HEK293 (cell line): ENCODE measurements at regions not wholly inside any gene's neighbourhood (a gene's known extent, or its start where the extent isn't known, plus 50 kb on each side); places are given as distances from the start of the nearest gene placed in this dataset.

Experiments used
- CTCF ChIA-PET: fragments of 350-600 bp; formaldehyde crosslinking; extraction: SDS; loops from one replicate; lab custom pipeline; 2021; ENCODE audit warnings: antibody characterized with exemption; lab: Yijun Ruan, JAX
- POLR2A ChIA-PET: fragments of 300-600 bp; formaldehyde crosslinking; extraction: SDS; loops from one replicate; lab custom pipeline; 2020; ENCODE audit warnings: antibody characterized with exemption, inconsistent platforms; lab: Yijun Ruan, JAX
- H3K27ac ChIP-seq: fragments of 200-500 bp; sonication (Bioruptor generic); 2 replicates; pipeline ENCODE4 v1.5.1; 2014; ENCODE audit warnings: low read depth, low read length, control low read depth, inconsistent platforms; ENCODE audit errors: extremely low read depth
- H3K36me3 ChIP-seq, 2 experiments: fragments of 200-500 bp in 1 of 2; sonication (Bioruptor generic) in 1 of 2; 1 replicate in 1 of 2; 2 replicates in 1 of 2; pipeline ENCODE4 v1.5.1; 2014 to 2017; ENCODE audit warnings: inconsistent platforms in 2 of 2, low read length in 2 of 2; ENCODE audit not compliant: control insufficient read depth in 2 of 2, insufficient read depth in 1 of 2
- H3K4me1 ChIP-seq: fragments of 200-500 bp; sonication (Bioruptor generic); 2 replicates; pipeline ENCODE4 v1.5.1; 2014; ENCODE audit warnings: mild to moderate bottlenecking, low read length, inconsistent platforms; ENCODE audit not compliant: control insufficient read depth, insufficient read depth
- H3K4me3 ChIP-seq: 2 replicates; pipeline ENCODE4 v1.5.1; 2011; ENCODE audit warnings: low read depth, mild to moderate bottlenecking, control low read depth, low read length, moderate library complexity
- H3K9me3 ChIP-seq: fragments of 200-500 bp; sonication (Bioruptor generic); 2 replicates; pipeline ENCODE4 v1.5.1; 2014; ENCODE audit warnings: low read depth, low read length, inconsistent platforms; ENCODE audit not compliant: control insufficient read depth, insufficient read depth
- BCL11B ChIP-seq: fragments of 450-650 bp; formaldehyde crosslinking; IDR thresholded peaks from 2 replicates; pipeline ENCODE4 v1.5.1; 2016; ENCODE audit warnings: low read depth, missing biosample characterization, missing genetic modification characterization
- GLIS2 ChIP-seq: fragments of 450-650 bp; formaldehyde crosslinking; IDR thresholded peaks from 2 replicates; pipeline ENCODE4 v1.5.1; 2016; ENCODE audit warnings: missing biosample characterization, missing genetic modification characterization
- MEIS1 ChIP-seq: sonication (generic); formaldehyde crosslinking; IDR thresholded peaks from 2 replicates; pipeline ENCODE4 v1.8.1; 2022; ENCODE audit warnings: missing genetic modification reagents, mild to moderate bottlenecking, borderline replicate concordance
- OSR2 ChIP-seq: fragments of 450-650 bp; formaldehyde crosslinking; IDR thresholded peaks from 2 replicates; pipeline ENCODE4 v1.5.1; 2016; ENCODE audit warnings: missing biosample characterization, missing genetic modification characterization
- ZBTB1 ChIP-seq: fragments of 450-650 bp; formaldehyde crosslinking; IDR thresholded peaks from 2 replicates; pipeline ENCODE4 v1.5.1; 2016; ENCODE audit warnings: missing biosample characterization, missing genetic modification characterization
- ZBTB20 ChIP-seq: fragments of 450-650 bp; formaldehyde crosslinking; IDR thresholded peaks from 2 replicates; pipeline ENCODE4 v1.5.1; 2016; ENCODE audit warnings: missing biosample characterization, missing genetic modification characterization
- ZFP69B ChIP-seq: fragments of 450-650 bp; formaldehyde crosslinking; IDR thresholded peaks from 2 replicates; pipeline ENCODE4 v1.5.1; 2016; ENCODE audit warnings: missing biosample characterization, missing genetic modification characterization
- ZNF112 ChIP-seq: fragments of 450-650 bp; formaldehyde crosslinking; IDR thresholded peaks from 2 replicates; pipeline ENCODE4 v1.5.0; 2017; ENCODE audit warnings: missing biosample characterization, missing genetic modification characterization
- ZNF155 ChIP-seq: fragments of 450-650 bp; formaldehyde crosslinking; IDR thresholded peaks from 2 replicates; pipeline ENCODE4 v1.5.1; 2016; ENCODE audit warnings: missing biosample characterization, missing genetic modification characterization
- ZNF157 ChIP-seq: fragments of 450-650 bp; formaldehyde crosslinking; IDR thresholded peaks from 2 replicates; pipeline ENCODE4 v1.5.1; 2016; ENCODE audit warnings: missing biosample characterization, missing genetic modification characterization
- ZNF211 ChIP-seq: fragments of 450-650 bp; formaldehyde crosslinking; IDR thresholded peaks from 2 replicates; pipeline ENCODE4 v1.5.1; 2016; ENCODE audit warnings: low read depth, missing biosample characterization, missing genetic modification characterization
- ZNF24 ChIP-seq: fragments of 450-650 bp; formaldehyde crosslinking; IDR thresholded peaks from 2 replicates; pipeline ENCODE4 v1.5.1; 2016; ENCODE audit warnings: missing biosample characterization, missing genetic modification characterization
- ZNF26 ChIP-seq: fragments of 450-650 bp; formaldehyde crosslinking; IDR thresholded peaks from 2 replicates; pipeline ENCODE4 v1.5.1; 2016; ENCODE audit warnings: missing biosample characterization, missing genetic modification characterization
- ZNF280D ChIP-seq: fragments of 450-650 bp; formaldehyde crosslinking; IDR thresholded peaks from 2 replicates; pipeline ENCODE4 v1.5.1; 2016; ENCODE audit warnings: missing biosample characterization, missing genetic modification characterization
- ZNF311 ChIP-seq: fragments of 450-650 bp; formaldehyde crosslinking; IDR thresholded peaks from 2 replicates; pipeline ENCODE4 v1.5.1; 2017; ENCODE audit warnings: missing biosample characterization, missing genetic modification characterization, borderline replicate concordance
- ZNF350 ChIP-seq: fragments of 450-650 bp; formaldehyde crosslinking; IDR thresholded peaks from 2 replicates; pipeline ENCODE4 v1.5.0; 2017; ENCODE audit warnings: missing biosample characterization, mild to moderate bottlenecking, missing genetic modification characterization
- ZNF416 ChIP-seq: fragments of 450-650 bp; formaldehyde crosslinking; IDR thresholded peaks from 2 replicates; pipeline ENCODE4 v1.5.1; 2016; ENCODE audit warnings: missing biosample characterization, missing genetic modification characterization
- ZNF426 ChIP-seq: fragments of 450-650 bp; formaldehyde crosslinking; IDR thresholded peaks from 2 replicates; pipeline ENCODE4 v1.5.1; 2017; ENCODE audit warnings: missing biosample characterization, missing genetic modification characterization, mild to moderate bottlenecking, inconsistent platforms, moderate library complexity
- ZNF510 ChIP-seq: fragments of 450-650 bp; formaldehyde crosslinking; IDR thresholded peaks from 2 replicates; pipeline ENCODE4 v1.5.1; 2018; ENCODE audit warnings: mild to moderate bottlenecking, missing genetic modification characterization, missing biosample characterization; ENCODE audit not compliant: insufficient replicate concordance
- ZNF580 ChIP-seq: fragments of 450-650 bp; formaldehyde crosslinking; IDR thresholded peaks from 2 replicates; pipeline ENCODE4 v1.5.1; 2016; ENCODE audit warnings: missing biosample characterization, missing genetic modification characterization
- ZNF624 ChIP-seq: fragments of 450-650 bp; formaldehyde crosslinking; IDR thresholded peaks from 2 replicates; pipeline ENCODE4 v1.5.1; 2017; ENCODE audit warnings: missing biosample characterization, missing genetic modification characterization
- ZNF707 ChIP-seq: fragments of 450-650 bp; formaldehyde crosslinking; IDR thresholded peaks from 2 replicates; pipeline ENCODE4 v1.5.1; 2016; ENCODE audit warnings: missing biosample characterization, missing genetic modification characterization
- ZNF768 ChIP-seq: fragments of 450-650 bp; formaldehyde crosslinking; IDR thresholded peaks from 2 replicates; pipeline ENCODE4 v1.5.1; 2018; ENCODE audit warnings: missing biosample characterization, mild to moderate bottlenecking, missing genetic modification characterization
- ZNF785 ChIP-seq: fragments of 450-650 bp; formaldehyde crosslinking; IDR thresholded peaks from 2 replicates; pipeline ENCODE4 v1.5.1; 2016; ENCODE audit warnings: missing biosample characterization, missing genetic modification characterization
- ZNF791 ChIP-seq: fragments of 450-650 bp; formaldehyde crosslinking; IDR thresholded peaks from 2 replicates; pipeline ENCODE4 v1.5.1; 2016; ENCODE audit warnings: missing biosample characterization, missing genetic modification characterization
- TF ChIP-seq, protein P1 (sequence below): fragments of 450-650 bp; formaldehyde crosslinking; IDR thresholded peaks from 2 replicates; pipeline ENCODE4 v1.5.1; 2017; ENCODE audit warnings: missing biosample characterization, missing genetic modification characterization
- TF ChIP-seq, protein P2 (sequence below): fragments of 450-650 bp; formaldehyde crosslinking; IDR thresholded peaks from 2 replicates; pipeline ENCODE4 v1.5.1; 2017; ENCODE audit warnings: missing biosample characterization, missing genetic modification characterization
- TF ChIP-seq, protein P3 (sequence below): fragments of 450-650 bp; formaldehyde crosslinking; IDR thresholded peaks from 2 replicates; pipeline ENCODE4 v1.5.1; 2016; ENCODE audit warnings: missing biosample characterization, missing genetic modification characterization, borderline replicate concordance

GRCh38 chr2:128645631-128646030, 327.0 kb upstream of the HS6ST1 start:
- POLR2A ChIA-PET, result no interaction called here
- no peaks in the 10 kb centered on the region for H3K9me3 ChIP-seq
- no peak for TF ChIP-seq ZBTB1
- no peak for TF ChIP-seq ZNF791 (tag by site-specific recombination)
- no peak for TF ChIP-seq ZNF580 (tag by site-specific recombination)
- TF ChIP-seq, protein P1, sequence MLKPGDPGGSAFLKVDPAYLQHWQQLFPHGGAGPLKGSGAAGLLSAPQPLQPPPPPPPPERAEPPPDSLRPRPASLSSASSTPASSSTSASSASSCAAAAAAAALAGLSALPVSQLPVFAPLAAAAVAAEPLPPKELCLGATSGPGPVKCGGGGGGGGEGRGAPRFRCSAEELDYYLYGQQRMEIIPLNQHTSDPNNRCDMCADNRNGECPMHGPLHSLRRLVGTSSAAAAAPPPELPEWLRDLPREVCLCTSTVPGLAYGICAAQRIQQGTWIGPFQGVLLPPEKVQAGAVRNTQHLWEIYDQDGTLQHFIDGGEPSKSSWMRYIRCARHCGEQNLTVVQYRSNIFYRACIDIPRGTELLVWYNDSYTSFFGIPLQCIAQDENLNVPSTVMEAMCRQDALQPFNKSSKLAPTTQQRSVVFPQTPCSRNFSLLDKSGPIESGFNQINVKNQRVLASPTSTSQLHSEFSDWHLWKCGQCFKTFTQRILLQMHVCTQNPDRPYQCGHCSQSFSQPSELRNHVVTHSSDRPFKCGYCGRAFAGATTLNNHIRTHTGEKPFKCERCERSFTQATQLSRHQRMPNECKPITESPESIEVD (tag by site-specific recombination), result no peak
- no peak for TF ChIP-seq ZNF624 (tag by site-specific recombination)
- no peak for TF ChIP-seq ZNF768
- TF ChIP-seq ZNF311 (tag by site-specific recombination), result no peak
- no peak for TF ChIP-seq ZNF155
- no peak for TF ChIP-seq BCL11B
- TF ChIP-seq ZNF350 (tag by site-specific recombination), result no peak
- TF ChIP-seq MEIS1, result no peak
- TF ChIP-seq ZNF785 (tag by site-specific recombination), result no peak
- TF ChIP-seq ZNF26 (tag by site-specific recombination), result no peak
- TF ChIP-seq GLIS2 (tag by site-specific recombination), result no peak
- TF ChIP-seq, protein P2, sequence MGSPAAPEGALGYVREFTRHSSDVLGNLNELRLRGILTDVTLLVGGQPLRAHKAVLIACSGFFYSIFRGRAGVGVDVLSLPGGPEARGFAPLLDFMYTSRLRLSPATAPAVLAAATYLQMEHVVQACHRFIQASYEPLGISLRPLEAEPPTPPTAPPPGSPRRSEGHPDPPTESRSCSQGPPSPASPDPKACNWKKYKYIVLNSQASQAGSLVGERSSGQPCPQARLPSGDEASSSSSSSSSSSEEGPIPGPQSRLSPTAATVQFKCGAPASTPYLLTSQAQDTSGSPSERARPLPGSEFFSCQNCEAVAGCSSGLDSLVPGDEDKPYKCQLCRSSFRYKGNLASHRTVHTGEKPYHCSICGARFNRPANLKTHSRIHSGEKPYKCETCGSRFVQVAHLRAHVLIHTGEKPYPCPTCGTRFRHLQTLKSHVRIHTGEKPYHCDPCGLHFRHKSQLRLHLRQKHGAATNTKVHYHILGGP (tag by site-specific recombination), result no peak
- TF ChIP-seq OSR2, result no peak
- no peaks in the 10 kb centered on the region for H3K36me3 ChIP-seq
- CTCF ChIA-PET, result no interaction called here
- no peaks in the 10 kb centered on the region for H3K4me1 ChIP-seq
- H3K4me3 ChIP-seq, result no peak overlapping the region
- H3K27ac ChIP-seq, result no peak overlapping the region

- Histone ChIP-seq H3K4me3 (no peak overlapping the region), H3K27ac (no peak overlapping the region), H3K4me1 (no peaks in the 10 kb centered on the region), H3K36me3 (no peaks in the 10 kb centered on the region), H3K9me3 (no peaks in the 10 kb centered on the region)
- ChIA-PET CTCF (no interaction called here), POLR2A (no interaction called here)
- TF ChIP-seq ZNF24 (tag by site-specific recombination) (no peak), ZNF112 (tag by site-specific recombination) (no peak), ZBTB20 (tag by site-specific recombination) (no peak), ZNF707 (no peak), ZNF510 (tag by site-specific recombination) (no peak), ZNF157 (no peak), ZNF426 (tag by site-specific recombination) (no peak), ZNF416 (tag by site-specific recombination) (no peak), ZNF211 (no peak), ZFP69B (tag by site-specific recombination) (no peak), ZNF280D (tag by site-specific recombination) (no peak)
- TF ChIP-seq, protein P3, sequence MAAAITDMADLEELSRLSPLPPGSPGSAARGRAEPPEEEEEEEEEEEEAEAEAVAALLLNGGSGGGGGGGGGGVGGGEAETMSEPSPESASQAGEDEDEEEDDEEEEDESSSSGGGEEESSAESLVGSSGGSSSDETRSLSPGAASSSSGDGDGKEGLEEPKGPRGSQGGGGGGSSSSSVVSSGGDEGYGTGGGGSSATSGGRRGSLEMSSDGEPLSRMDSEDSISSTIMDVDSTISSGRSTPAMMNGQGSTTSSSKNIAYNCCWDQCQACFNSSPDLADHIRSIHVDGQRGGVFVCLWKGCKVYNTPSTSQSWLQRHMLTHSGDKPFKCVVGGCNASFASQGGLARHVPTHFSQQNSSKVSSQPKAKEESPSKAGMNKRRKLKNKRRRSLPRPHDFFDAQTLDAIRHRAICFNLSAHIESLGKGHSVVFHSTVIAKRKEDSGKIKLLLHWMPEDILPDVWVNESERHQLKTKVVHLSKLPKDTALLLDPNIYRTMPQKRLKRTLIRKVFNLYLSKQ (tag by site-specific recombination), result no peak
Measured at GRCh38 chr2:128646091-128646490, 327.4 kb upstream of the HS6ST1 start.
